ENCODE measurements at regions not wholly inside any gene's neighbourhood (a gene's known extent, or its start where the extent isn't known, plus 50 kb on each side); places are given as distances from the start of the nearest gene placed in this dataset.

DNA sequence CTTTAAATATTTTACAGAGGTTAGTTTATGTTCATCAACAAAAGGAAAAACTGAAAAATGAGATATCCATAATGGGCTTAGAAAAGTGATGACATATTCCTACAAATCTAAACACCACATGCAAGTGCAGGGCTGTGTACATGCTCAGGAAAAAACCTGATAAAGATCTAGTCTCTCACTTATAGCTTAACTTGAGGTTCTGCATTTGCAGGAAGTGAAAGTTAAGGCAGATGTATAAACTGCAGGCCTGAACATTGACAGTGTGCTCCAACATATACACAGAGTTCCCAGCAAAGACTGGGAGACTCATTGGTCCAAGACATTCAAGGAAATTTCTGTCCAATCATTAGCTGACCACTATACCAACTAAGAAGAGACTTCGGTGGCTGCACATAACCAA, 63.8 kb upstream of the RET start:
- TF ChIP-seq, protein P1, sequence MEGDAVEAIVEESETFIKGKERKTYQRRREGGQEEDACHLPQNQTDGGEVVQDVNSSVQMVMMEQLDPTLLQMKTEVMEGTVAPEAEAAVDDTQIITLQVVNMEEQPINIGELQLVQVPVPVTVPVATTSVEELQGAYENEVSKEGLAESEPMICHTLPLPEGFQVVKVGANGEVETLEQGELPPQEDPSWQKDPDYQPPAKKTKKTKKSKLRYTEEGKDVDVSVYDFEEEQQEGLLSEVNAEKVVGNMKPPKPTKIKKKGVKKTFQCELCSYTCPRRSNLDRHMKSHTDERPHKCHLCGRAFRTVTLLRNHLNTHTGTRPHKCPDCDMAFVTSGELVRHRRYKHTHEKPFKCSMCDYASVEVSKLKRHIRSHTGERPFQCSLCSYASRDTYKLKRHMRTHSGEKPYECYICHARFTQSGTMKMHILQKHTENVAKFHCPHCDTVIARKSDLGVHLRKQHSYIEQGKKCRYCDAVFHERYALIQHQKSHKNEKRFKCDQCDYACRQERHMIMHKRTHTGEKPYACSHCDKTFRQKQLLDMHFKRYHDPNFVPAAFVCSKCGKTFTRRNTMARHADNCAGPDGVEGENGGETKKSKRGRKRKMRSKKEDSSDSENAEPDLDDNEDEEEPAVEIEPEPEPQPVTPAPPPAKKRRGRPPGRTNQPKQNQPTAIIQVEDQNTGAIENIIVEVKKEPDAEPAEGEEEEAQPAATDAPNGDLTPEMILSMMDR (conservative IDR thresholded peaks at IDR 0.05; ENCODE audit: low read depth, low read length), result no peak
- no peak for TF ChIP-seq EZH2 (IDR thresholded peaks at IDR 0.05; ENCODE audit: borderline replicate concordance, low read depth, low read length, poor library complexity, severe bottlenecking)

Data from A673 (cell line).